Endothelial cell of umbilical vein (primary cell): ENCODE measurements at regions not wholly inside any gene's neighbourhood (a gene's known extent, or its start where the extent isn't known, plus 50 kb on each side); places are given as distances from the start of the nearest gene placed in this dataset.
"Not testable (repeated sequence)": the region's sequence is repeated elsewhere in the genome, so short reads cannot be mapped to it uniquely, and the experiment has no call there.

Experiments
- BruUV-seq: library from RNA; stranded (reverse); fragments of 400-500 nt; replicated peaks from 2 replicates; lab custom pipeline; 2021; lab: Mats Ljungman, UMichigan
- CTCF ChIA-PET: fragments of 300-600, 350-600 bp; sonication (Branson Sonifier 250); formaldehyde crosslinking; loops from one replicate; lab custom pipeline; 2021; ENCODE audit warnings: antibody characterized with exemption, inconsistent platforms; lab: Charles Lee
- POLR2A ChIA-PET: fragments of 300-600, 350-600 bp; sonication (Branson Sonifier 250); formaldehyde crosslinking; loops from one replicate; lab custom pipeline; 2021; ENCODE audit warnings: antibody characterized with exemption, inconsistent platforms; lab: Charles Lee
- DNase-seq: peaks from one replicate; pipeline ENCODE4 v3.0.0-alpha.2; 2011; ENCODE audit warnings: low read depth, low spot score
- FAIRE-seq: peaks from 2 replicates; lab custom pipeline; 2011; peaks lifted over from hg19 to GRCh38; lab: Jason Lieb, UNC
- H2AFZ ChIP-seq: 2 replicates; pipeline ENCODE4 v1.6.0; 2012; ENCODE audit warnings: low read depth, low read length, control low read depth, inconsistent platforms
- H3K27ac ChIP-seq: 2 replicates; pipeline ENCODE4 v1.5.1; 2011; ENCODE audit warnings: low read depth, mild to moderate bottlenecking, control low read depth, low read length, moderate library complexity; ENCODE audit not compliant: insufficient read depth
- H3K27me3 ChIP-seq, 2 experiments: 2 replicates each; pipeline versions ENCODE4 v1.6.0 to v1.6.1; 2011; ENCODE audit warnings: low read length in 2 of 2, mixed read lengths in 1 of 2; ENCODE audit not compliant: control insufficient read depth in 2 of 2, insufficient read depth in 2 of 2
- H3K36me3 ChIP-seq, 2 experiments: 2 replicates in 1 of 2; 3 replicates in 1 of 2; pipeline ENCODE4 v1.5.1; 2011; ENCODE audit warnings: low read length in 2 of 2, mild to moderate bottlenecking in 1 of 2, moderate library complexity in 1 of 2; ENCODE audit not compliant: control insufficient read depth in 2 of 2, insufficient read depth in 2 of 2; ENCODE audit errors: extremely low read depth in 1 of 2
- H3K4me1 ChIP-seq: 3 replicates; pipeline ENCODE4 v1.5.1; 2011; ENCODE audit warnings: mild to moderate bottlenecking, low read length; ENCODE audit not compliant: control insufficient read depth, insufficient read depth; ENCODE audit errors: extremely low read depth
- H3K4me2 ChIP-seq: 2 replicates; pipeline ENCODE4 v1.6.1; 2011; ENCODE audit warnings: low read length, control low read depth, mixed read lengths; ENCODE audit not compliant: insufficient read depth
- H3K4me3 ChIP-seq, 3 experiments: fragments of 200-600 bp in 1 of 3; sonication (generic), shearing (Covaris generic) in 1 of 3; replicated peaks in 1 of 3; 2 replicates each; pipeline ENCODE4 v1.5.1; 2011 to 2016; ENCODE audit warnings: control low read depth in 3 of 3, low read length in 3 of 3, mild to moderate bottlenecking in 2 of 3, inconsistent platforms in 1 of 3, low read depth in 1 of 3, moderate library complexity in 1 of 3; ENCODE audit not compliant: insufficient read depth in 1 of 3
- H3K79me2 ChIP-seq: 2 replicates; pipeline ENCODE4 v1.6.0; 2012; ENCODE audit warnings: low read length, inconsistent platforms; ENCODE audit not compliant: control insufficient read depth, insufficient read depth
- H3K9ac ChIP-seq: replicated peaks from 2 replicates; pipeline ENCODE3; 2011; ENCODE audit warnings: low read length, control low read depth; ENCODE audit not compliant: insufficient read depth; ENCODE audit errors: extremely low read depth
- H3K9me1 ChIP-seq: replicated peaks from 3 replicates; pipeline ENCODE4 v1.6.0; 2011; ENCODE audit warnings: mild to moderate bottlenecking, low read length; ENCODE audit not compliant: control insufficient read depth, insufficient read depth; ENCODE audit errors: extremely low read depth
- H3K9me3 ChIP-seq: replicated peaks from 2 replicates; pipeline ENCODE4 v1.5.1; 2012; ENCODE audit warnings: low read length, inconsistent platforms; ENCODE audit not compliant: control insufficient read depth, insufficient read depth
- H4K20me1 ChIP-seq: replicated peaks from 2 replicates; pipeline ENCODE3; 2011; ENCODE audit warnings: mild to moderate bottlenecking, low read length; ENCODE audit not compliant: control insufficient read depth, insufficient read depth; ENCODE audit errors: extremely low read depth
- CTCF ChIP-seq, 2 donors: IDR thresholded peaks; 1 replicate in 1 of 2; 2 replicates in 1 of 2; pipeline ENCODE4 v1.5.1; 2011; ENCODE audit warnings: low read length in 2 of 2, mild to moderate bottlenecking in 2 of 2, moderate library complexity in 2 of 2, control low read depth in 1 of 2, inconsistent platforms in 1 of 2, low read depth in 1 of 2; ENCODE audit not compliant: insufficient read depth in 1 of 2; ENCODE audit errors: extremely low read depth in 1 of 2
- EZH2 ChIP-seq: IDR thresholded peaks from 2 replicates; pipeline ENCODE4 v1.6.1; 2012; ENCODE audit warnings: borderline replicate concordance, low read depth, mild to moderate bottlenecking, moderate library complexity, low read length, inconsistent platforms; ENCODE audit not compliant: severe bottlenecking
- FOS ChIP-seq: IDR thresholded peaks from 2 replicates; pipeline ENCODE4 v1.6.1; 2011; ENCODE audit warnings: mild to moderate bottlenecking, low read length, moderate library complexity, borderline replicate concordance; ENCODE audit not compliant: insufficient read depth
- GATA2 ChIP-seq: IDR thresholded peaks from 2 replicates; pipeline ENCODE4 v1.7.0; 2011; ENCODE audit warnings: low read depth, mild to moderate bottlenecking, moderate library complexity, mixed read lengths, low read length; ENCODE audit not compliant: insufficient read length, insufficient read depth
- JUN ChIP-seq: IDR thresholded peaks from 2 replicates; pipeline ENCODE4 v1.6.1; 2011; ENCODE audit warnings: borderline replicate concordance, low read depth; ENCODE audit not compliant: insufficient read length, insufficient read depth
- MAX ChIP-seq: IDR thresholded peaks from 2 replicates; pipeline ENCODE4 v1.6.1; 2011; ENCODE audit not compliant: insufficient read depth, insufficient read length
- MYC ChIP-seq: IDR thresholded peaks from one replicate; pipeline ENCODE4 v1.6.1; 2011; ENCODE audit warnings: mild to moderate bottlenecking, low read depth, low read length
- POLR2A ChIP-seq: IDR thresholded peaks from 2 replicates; pipeline ENCODE4 v1.6.1; 2012; ENCODE audit warnings: low read depth, mild to moderate bottlenecking, control low read depth, low read length
- POLR2AphosphoS5 ChIP-seq: IDR thresholded peaks from 2 replicates; pipeline ENCODE4 v1.6.1; 2012; ENCODE audit warnings: low read depth, mild to moderate bottlenecking, control low read depth, low read length, moderate library complexity; ENCODE audit not compliant: insufficient read depth
- dilution Hi-C: fragments of 300-500 bp; cut with MboI; formaldehyde crosslinking; loops from one replicate; pipeline ENCODE4 v1.15.0; 2019; ENCODE audit warnings: low sequenced_read_pairs; ENCODE audit not compliant: extremely low pct_ligation_motif_present
- intact Hi-C: fragments of 100-400 bp; cut with micrococcal nuclease; formaldehyde crosslinking; loops from one replicate; pipeline ENCODE4 v1.10.0; 2022

GRCh38 chr6:50966532-50966931 lies 147.9 kb downstream of the TFAP2B start:
- intact Hi-C loops: no loop called here
- no peaks in the 10 kb centered on the region for H4K20me1 ChIP-seq
- no TSS peak for BruUV-seq
- no peaks in the 10 kb centered on the region for H3K36me3 ChIP-seq
- CTCF ChIA-PET: no interaction called here
- no peak overlapping the region for H3K9ac ChIP-seq
- DNase-seq (no peak), FAIRE-seq (no peak)
- H3K4me3 ChIP-seq: no peak overlapping the region
- H3K9me1 ChIP-seq: no peaks in the 10 kb centered on the region
- H3K27me3 ChIP-seq: no peaks in the 10 kb centered on the region
- dilution Hi-C loops: no loop called here
- H2AFZ ChIP-seq: no peak overlapping the region
- H3K4me2 ChIP-seq: no peak overlapping the region
- H3K4me1 ChIP-seq: no peaks in the 10 kb centered on the region
- TF ChIP-seq MAX: no peak
- TF ChIP-seq POLR2AphosphoS5: no peak
- no peak for TF ChIP-seq GATA2
- no peak for TF ChIP-seq MYC
- TF ChIP-seq JUN: no peak
- H3K79me2 ChIP-seq: no peaks in the 10 kb centered on the region
- H3K9me3 ChIP-seq: no peaks in the 10 kb centered on the region
- POLR2A ChIA-PET: no interaction called here
- no peak overlapping the region for H3K27ac ChIP-seq

GRCh38 chr6:50966986-50967385 lies 148.3 kb downstream of the TFAP2B start:
- no peak overlapping the region for H3K9ac ChIP-seq
- TF ChIP-seq CTCF (IDR thresholded peaks at IDR 0.05; ENCODE audit: extremely low read depth in 1 of 2, insufficient read depth in 1 of 2, low read depth in 1 of 2, low read length in 2 of 2): no peak
- TF ChIP-seq JUN: no peak
- TF ChIP-seq MYC: no peak
- TF ChIP-seq GATA2: no peak
- TF ChIP-seq POLR2AphosphoS5: no peak
- TF ChIP-seq POLR2A: no peak
- TF ChIP-seq FOS: no peak
- TF ChIP-seq EZH2: no peak
- no peak for TF ChIP-seq MAX
- FAIRE-seq (no peak), DNase-seq (no peak)
- dilution Hi-C loops: no loop called here
- no peaks in the 10 kb centered on the region for H3K79me2 ChIP-seq
- BruUV-seq: no TSS peak
- ChIA-PET POLR2A (no interaction called here), CTCF (no interaction called here)
- H3K9me1 ChIP-seq: no peaks in the 10 kb centered on the region
- no peak overlapping the region for H2AFZ ChIP-seq
- no peak overlapping the region for H3K4me2 ChIP-seq
- H3K9me3 ChIP-seq: no peaks in the 10 kb centered on the region
- no peaks in the 10 kb centered on the region for H4K20me1 ChIP-seq
- H3K27ac ChIP-seq: no peak overlapping the region
- H3K4me3 ChIP-seq: no peak overlapping the region
- intact Hi-C loops: no loop called here
- H3K27me3 ChIP-seq: no peaks in the 10 kb centered on the region
- H3K4me1 ChIP-seq: no peaks in the 10 kb centered on the region
- H3K36me3 ChIP-seq: no peaks in the 10 kb centered on the region

GRCh38 chr6:50968246-50968645 lies 149.6 kb downstream of the TFAP2B start:
- H3K79me2 ChIP-seq, H3K36me3 ChIP-seq, H3K4me2 ChIP-seq, BruUV-seq, H3K9me3 ChIP-seq, H3K27me3 ChIP-seq, H3K27ac ChIP-seq, DNase-seq, H3K9ac ChIP-seq, POLR2A ChIA-PET, dilution Hi-C loops, H3K4me3 ChIP-seq, FAIRE-seq, intact Hi-C loops, H3K9me1 ChIP-seq, H3K4me1 ChIP-seq, H2AFZ ChIP-seq, H4K20me1 ChIP-seq, CTCF ChIA-PET: not testable (repeated sequence)
